ENCODE measurements at regions not wholly inside any gene's neighbourhood (a gene's known extent, or its start where the extent isn't known, plus 50 kb on each side); places are given as distances from the start of the nearest gene placed in this dataset.

GRCh38 chr5:4243479-4244264, 648.0 kb downstream of the IRX1 start:
- H3K9me3 Mint-ChIP-seq, result peaks cover 5% of the 10 kb centered on the region
- H3K27me3 Mint-ChIP-seq, result no peaks in the 10 kb centered on the region
- no peak overlapping the region for H3K27ac Mint-ChIP-seq
- no peak overlapping the region for H3K4me3 Mint-ChIP-seq
- H3K36me3 Mint-ChIP-seq, result no peaks in the 10 kb centered on the region
- ATAC-seq (ENCODE audit: low read depth) (no peak), DNase-seq (no peak)
- POLR2A ChIA-PET, result no interaction called here
- no peaks in the 10 kb centered on the region for H3K4me1 Mint-ChIP-seq

- ATAC-seq (ENCODE audit: low read depth) (no peak), DNase-seq (no peak)
- no peak overlapping the region for H3K4me3 Mint-ChIP-seq
- no peak overlapping the region for H3K27ac Mint-ChIP-seq
- POLR2A ChIA-PET, result no interaction called here
- no peaks in the 10 kb centered on the region for H3K4me1 Mint-ChIP-seq
- H3K27me3 Mint-ChIP-seq, result no peaks in the 10 kb centered on the region
- H3K36me3 Mint-ChIP-seq, result no peaks in the 10 kb centered on the region
- H3K9me3 Mint-ChIP-seq, result peaks cover 2% of the 10 kb centered on the region
Observed at GRCh38 chr5:4244306-4244705, 648.7 kb downstream of the IRX1 start.

- H3K4me1 Mint-ChIP-seq, result no peaks in the 10 kb centered on the region
- H3K9me3 Mint-ChIP-seq, result peaks cover 2% of the 10 kb centered on the region
- H3K4me3 Mint-ChIP-seq, result no peak overlapping the region
- ATAC-seq (ENCODE audit: low read depth) (no peak), DNase-seq (no peak)
- H3K27ac Mint-ChIP-seq, result no peak overlapping the region
- H3K27me3 Mint-ChIP-seq, result no peaks in the 10 kb centered on the region
- H3K36me3 Mint-ChIP-seq, result no peaks in the 10 kb centered on the region
- POLR2A ChIA-PET, result no interaction called here
Observed at GRCh38 chr5:4245076-4245475, 649.4 kb downstream of the IRX1 start.

GRCh38 chr5:4245511-4245910, 649.9 kb downstream of the IRX1 start:
- Mint-ChIP-seq H3K36me3 (no peaks in the 10 kb centered on the region), H3K27ac (no peak overlapping the region), H3K4me3 (no peak overlapping the region), H3K27me3 (no peaks in the 10 kb centered on the region), H3K9me3 (peaks cover 2% of the 10 kb centered on the region), H3K4me1 (no peaks in the 10 kb centered on the region)
- ATAC-seq (ENCODE audit: low read depth) (no peak), DNase-seq (no peak)
- POLR2A ChIA-PET, result no interaction called here

GRCh38 chr5:4246447-4246846, 650.8 kb downstream of the IRX1 start:
- Mint-ChIP-seq H3K9me3 (peaks cover 3% of the 10 kb centered on the region), H3K36me3 (no peaks in the 10 kb centered on the region), H3K4me3 (no peak overlapping the region), H3K4me1 (no peaks in the 10 kb centered on the region), H3K27ac (no peak overlapping the region), H3K27me3 (no peaks in the 10 kb centered on the region)
- POLR2A ChIA-PET, result no interaction called here
- DNase-seq (no peak), ATAC-seq (ENCODE audit: low read depth) (no peak)

GRCh38 chr5:4250254-4250653, 654.6 kb downstream of the IRX1 start:
- H3K27ac Mint-ChIP-seq, result no peak overlapping the region
- no peaks in the 10 kb centered on the region for H3K27me3 Mint-ChIP-seq
- H3K9me3 Mint-ChIP-seq, result peaks cover 5% of the 10 kb centered on the region
- ATAC-seq (ENCODE audit: low read depth), result no peak
- DNase-seq, result no peak
- no peaks in the 10 kb centered on the region for H3K36me3 Mint-ChIP-seq
- no peak overlapping the region for H3K4me3 Mint-ChIP-seq
- POLR2A ChIA-PET, result no interaction called here
- H3K4me1 Mint-ChIP-seq, result no peaks in the 10 kb centered on the region

- H3K4me3 Mint-ChIP-seq, result no peak overlapping the region
- POLR2A ChIA-PET, result no interaction called here
- no peak overlapping the region for H3K27ac Mint-ChIP-seq
- ATAC-seq (ENCODE audit: low read depth), result no peak
- no peaks in the 10 kb centered on the region for H3K36me3 Mint-ChIP-seq
- H3K27me3 Mint-ChIP-seq, result no peaks in the 10 kb centered on the region
- DNase-seq, result no peak
- H3K9me3 Mint-ChIP-seq, result peaks cover 5% of the 10 kb centered on the region
- no peaks in the 10 kb centered on the region for H3K4me1 Mint-ChIP-seq
Observed at GRCh38 chr5:4252385-4252784, 656.8 kb downstream of the IRX1 start.

- POLR2A ChIA-PET, result no interaction called here
- Mint-ChIP-seq H3K4me3 (no peak overlapping the region), H3K9me3 (peaks cover 3% of the 10 kb centered on the region), H3K27me3 (no peaks in the 10 kb centered on the region), H3K36me3 (no peaks in the 10 kb centered on the region), H3K4me1 (no peaks in the 10 kb centered on the region), H3K27ac (no peak overlapping the region)
- DNase-seq, result no peak
- no peak for ATAC-seq (ENCODE audit: low read depth)
Observed at GRCh38 chr5:4254736-4255135, 659.1 kb downstream of the IRX1 start.

- no peaks in the 10 kb centered on the region for H3K4me1 Mint-ChIP-seq
- ATAC-seq (ENCODE audit: low read depth) (no peak), DNase-seq (no peak)
- H3K27ac Mint-ChIP-seq, result no peak overlapping the region
- peaks cover 3% of the 10 kb centered on the region for H3K9me3 Mint-ChIP-seq
- no peaks in the 10 kb centered on the region for H3K27me3 Mint-ChIP-seq
- POLR2A ChIA-PET, result no interaction called here
- no peaks in the 10 kb centered on the region for H3K36me3 Mint-ChIP-seq
- no peak overlapping the region for H3K4me3 Mint-ChIP-seq
Observed at GRCh38 chr5:4255441-4255840, 659.8 kb downstream of the IRX1 start.

- Mint-ChIP-seq H3K4me3 (no peak overlapping the region), H3K27me3 (no peaks in the 10 kb centered on the region), H3K36me3 (no peaks in the 10 kb centered on the region), H3K9me3 (peaks cover 2% of the 10 kb centered on the region), H3K4me1 (no peaks in the 10 kb centered on the region), H3K27ac (no peak overlapping the region)
- ATAC-seq (ENCODE audit: low read depth) (no peak), DNase-seq (no peak)
- POLR2A ChIA-PET, result no interaction called here
Observed at GRCh38 chr5:4258170-4258569, 662.5 kb downstream of the IRX1 start.

GRCh38 chr5:4271193-4271592, 675.6 kb downstream of the IRX1 start:
- no peak for ATAC-seq (ENCODE audit: low read depth)
- POLR2A ChIA-PET, result no interaction called here
- H3K4me1 Mint-ChIP-seq, result no peaks in the 10 kb centered on the region
- H3K9me3 Mint-ChIP-seq, result peaks cover 10% of the 10 kb centered on the region
- no peak for DNase-seq
- H3K27me3 Mint-ChIP-seq, result no peaks in the 10 kb centered on the region
- no peak overlapping the region for H3K4me3 Mint-ChIP-seq
- H3K36me3 Mint-ChIP-seq, result no peaks in the 10 kb centered on the region
- no peak overlapping the region for H3K27ac Mint-ChIP-seq

GRCh38 chr5:4275232-4275631, 679.6 kb downstream of the IRX1 start:
- DNase-seq (no peak), ATAC-seq (ENCODE audit: low read depth) (no peak)
- Mint-ChIP-seq H3K4me3 (no peak overlapping the region), H3K36me3 (no peaks in the 10 kb centered on the region), H3K27me3 (no peaks in the 10 kb centered on the region), H3K4me1 (no peaks in the 10 kb centered on the region), H3K9me3 (peaks cover 4% of the 10 kb centered on the region), H3K27ac (no peak overlapping the region)
- POLR2A ChIA-PET, result no interaction called here

- ATAC-seq (ENCODE audit: low read depth), result no peak
- Mint-ChIP-seq H3K4me1 (no peaks in the 10 kb centered on the region), H3K27me3 (no peaks in the 10 kb centered on the region)
Observed at GRCh38 chr5:4294878-4295277, 699.2 kb downstream of the IRX1 start.

GRCh38 chr5:4295663-4296339, 700.2 kb downstream of the IRX1 start:
- Mint-ChIP-seq H3K4me3 (no peak overlapping the region), H3K27me3 (no peaks in the 10 kb centered on the region), H3K27ac (no peak overlapping the region), H3K9me3 (no peaks in the 10 kb centered on the region), H3K36me3 (no peaks in the 10 kb centered on the region), H3K4me1 (no peaks in the 10 kb centered on the region)
- ATAC-seq (ENCODE audit: low read depth) (no peak), DNase-seq (no peak)
- POLR2A ChIA-PET, result no interaction called here

More at GRCh38 chr5:4294878-4295277, 699.2 kb downstream of the IRX1 start:
- DNase-seq, result no peak
- Mint-ChIP-seq H3K4me3 (no peak overlapping the region), H3K27ac (no peak overlapping the region), H3K9me3 (no peaks in the 10 kb centered on the region), H3K36me3 (no peaks in the 10 kb centered on the region)
- POLR2A ChIA-PET, result no interaction called here

All from activated naive CD8-positive, alpha-beta T cell treated with anti-CD3 and anti-CD28 coated beads, Interleukin-2, amount 10 ng/mL, durations not matched to agents 7 days and 5 days (primary cell).